HEK293 (cell line): ENCODE measurements at regions not wholly inside any gene's neighbourhood (a gene's known extent, or its start where the extent isn't known, plus 50 kb on each side); places are given as distances from the start of the nearest gene placed in this dataset.

Experiments
- CTCF ChIA-PET: fragments of 350-600 bp; formaldehyde crosslinking; extraction: SDS; loops from one replicate; lab custom pipeline; 2021; ENCODE audit warnings: antibody characterized with exemption; lab: Yijun Ruan, JAX
- POLR2A ChIA-PET: fragments of 300-600 bp; formaldehyde crosslinking; extraction: SDS; loops from one replicate; lab custom pipeline; 2020; ENCODE audit warnings: antibody characterized with exemption, inconsistent platforms; lab: Yijun Ruan, JAX
- H3K27ac ChIP-seq: fragments of 200-500 bp; sonication (Bioruptor generic); 2 replicates; pipeline ENCODE4 v1.5.1; 2014; ENCODE audit warnings: low read depth, low read length, control low read depth, inconsistent platforms; ENCODE audit errors: extremely low read depth
- H3K36me3 ChIP-seq, 2 experiments: fragments of 200-500 bp in 1 of 2; sonication (Bioruptor generic) in 1 of 2; 1 replicate in 1 of 2; 2 replicates in 1 of 2; pipeline ENCODE4 v1.5.1; 2014 to 2017; ENCODE audit warnings: inconsistent platforms in 2 of 2, low read length in 2 of 2; ENCODE audit not compliant: control insufficient read depth in 2 of 2, insufficient read depth in 1 of 2
- H3K4me1 ChIP-seq: fragments of 200-500 bp; sonication (Bioruptor generic); 2 replicates; pipeline ENCODE4 v1.5.1; 2014; ENCODE audit warnings: mild to moderate bottlenecking, low read length, inconsistent platforms; ENCODE audit not compliant: control insufficient read depth, insufficient read depth
- H3K4me3 ChIP-seq: 2 replicates; pipeline ENCODE4 v1.5.1; 2011; ENCODE audit warnings: low read depth, mild to moderate bottlenecking, control low read depth, low read length, moderate library complexity
- H3K9me3 ChIP-seq: fragments of 200-500 bp; sonication (Bioruptor generic); 2 replicates; pipeline ENCODE4 v1.5.1; 2014; ENCODE audit warnings: low read depth, low read length, inconsistent platforms; ENCODE audit not compliant: control insufficient read depth, insufficient read depth
- AEBP2 ChIP-seq: fragments of 450-650 bp; formaldehyde crosslinking; IDR thresholded peaks from 2 replicates; pipeline ENCODE4 v1.5.1; 2016; ENCODE audit warnings: missing biosample characterization, missing genetic modification characterization, borderline replicate concordance
- BCL11B ChIP-seq: fragments of 450-650 bp; formaldehyde crosslinking; IDR thresholded peaks from 2 replicates; pipeline ENCODE4 v1.5.1; 2016; ENCODE audit warnings: low read depth, missing biosample characterization, missing genetic modification characterization
- HOXD13 ChIP-seq: sonication (generic); formaldehyde crosslinking; IDR thresholded peaks from 2 replicates; pipeline ENCODE4 v1.8.0; 2022; ENCODE audit warnings: missing genetic modification reagents, borderline replicate concordance
- KLF1 ChIP-seq: fragments of 450-650 bp; formaldehyde crosslinking; IDR thresholded peaks from 2 replicates; pipeline ENCODE4 v1.5.1; 2016; ENCODE audit warnings: missing biosample characterization, missing genetic modification characterization
- MZF1 ChIP-seq: fragments of 450-650 bp; formaldehyde crosslinking; IDR thresholded peaks from 2 replicates; pipeline ENCODE4 v1.5.1; 2017; ENCODE audit warnings: missing biosample characterization, missing genetic modification characterization, borderline replicate concordance
- PRDM6 ChIP-seq: fragments of 450-650 bp; formaldehyde crosslinking; IDR thresholded peaks from 2 replicates; pipeline ENCODE4 v1.5.1; 2017; ENCODE audit warnings: missing biosample characterization, missing genetic modification characterization
- TCF7L2 ChIP-seq: IDR thresholded peaks from 2 replicates; pipeline ENCODE4 v1.6.1; 2011; ENCODE audit warnings: low read depth, mild to moderate bottlenecking, inconsistent platforms, low read length, moderate library complexity, borderline replicate concordance
- ZFP3 ChIP-seq: fragments of 450-650 bp; formaldehyde crosslinking; IDR thresholded peaks from 2 replicates; pipeline ENCODE4 v1.5.1; 2016; ENCODE audit warnings: low read depth, missing biosample characterization, missing genetic modification characterization
- ZNF10 ChIP-seq: fragments of 450-650 bp; formaldehyde crosslinking; IDR thresholded peaks from 2 replicates; pipeline ENCODE4 v1.5.1; 2017; ENCODE audit warnings: missing biosample characterization, missing genetic modification characterization
- ZNF112 ChIP-seq: fragments of 450-650 bp; formaldehyde crosslinking; IDR thresholded peaks from 2 replicates; pipeline ENCODE4 v1.5.0; 2017; ENCODE audit warnings: missing biosample characterization, missing genetic modification characterization
- ZNF221 ChIP-seq: fragments of 450-650 bp; formaldehyde crosslinking; IDR thresholded peaks from 2 replicates; pipeline ENCODE4 v1.5.1; 2017; ENCODE audit warnings: missing biosample characterization, missing genetic modification characterization, borderline replicate concordance
- ZNF292 ChIP-seq: fragments of 450-650 bp; formaldehyde crosslinking; IDR thresholded peaks from 2 replicates; pipeline ENCODE4 v1.5.1; 2016; ENCODE audit warnings: low read depth, missing biosample characterization, missing genetic modification characterization, borderline replicate concordance
- ZNF311 ChIP-seq: fragments of 450-650 bp; formaldehyde crosslinking; IDR thresholded peaks from 2 replicates; pipeline ENCODE4 v1.5.1; 2017; ENCODE audit warnings: missing biosample characterization, missing genetic modification characterization, borderline replicate concordance
- ZNF426 ChIP-seq: fragments of 450-650 bp; formaldehyde crosslinking; IDR thresholded peaks from 2 replicates; pipeline ENCODE4 v1.5.1; 2017; ENCODE audit warnings: missing biosample characterization, missing genetic modification characterization, mild to moderate bottlenecking, inconsistent platforms, moderate library complexity
- ZNF664 ChIP-seq: fragments of 450-650 bp; formaldehyde crosslinking; IDR thresholded peaks from 2 replicates; pipeline ENCODE4 v1.5.1; 2016; ENCODE audit warnings: missing biosample characterization, missing genetic modification characterization
- ZXDB ChIP-seq: fragments of 450-650 bp; formaldehyde crosslinking; IDR thresholded peaks from 2 replicates; pipeline ENCODE4 v1.5.1; 2016; ENCODE audit warnings: missing biosample characterization, missing genetic modification characterization

DNA sequence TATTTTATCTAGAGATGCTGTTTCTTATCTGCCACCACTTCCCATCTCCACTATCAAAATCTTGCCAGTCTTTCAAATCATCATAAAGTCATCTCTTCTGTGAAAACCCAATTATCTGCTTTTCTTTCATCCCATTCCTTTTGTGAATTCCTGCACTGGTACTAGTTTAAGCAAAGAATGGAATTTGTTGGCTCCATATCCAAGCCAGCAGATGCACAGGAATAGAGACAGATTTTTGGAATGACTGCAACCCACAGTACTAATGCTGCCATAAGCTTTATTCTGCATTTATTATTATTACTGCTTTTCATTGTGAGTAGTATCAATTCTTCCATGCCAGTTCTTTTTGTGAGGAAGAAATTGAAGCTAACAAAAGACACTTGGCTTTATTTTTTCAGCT, 616.7 kb downstream of the RAPGEF2 start:
- ChIA-PET CTCF (interaction anchor here (0.6 kb wide), 1 partner anchor 33 kb away, joined by 4 read pairs; no protein-coding TSS in a partner anchor), POLR2A (no interaction called here)
- no peaks in the 10 kb centered on the region for H3K36me3 ChIP-seq
- no peak for TF ChIP-seq ZNF426 (tag by site-specific recombination)
- TF ChIP-seq ZNF311 (tag by site-specific recombination): no peak
- TF ChIP-seq KLF1 (tag by site-specific recombination): no peak
- TF ChIP-seq TCF7L2: no peak
- TF ChIP-seq ZFP3: no peak
- TF ChIP-seq MZF1 (tag by site-specific recombination): no peak
- no peak for TF ChIP-seq PRDM6 (tag by site-specific recombination)
- no peak for TF ChIP-seq ZNF664 (tag by site-specific recombination)
- no peak for TF ChIP-seq ZXDB (tag by site-specific recombination)
- no peak overlapping the region for H3K27ac ChIP-seq
- H3K9me3 ChIP-seq: no peaks in the 10 kb centered on the region
- H3K4me3 ChIP-seq: no peak overlapping the region
- no peaks in the 10 kb centered on the region for H3K4me1 ChIP-seq

DNA sequence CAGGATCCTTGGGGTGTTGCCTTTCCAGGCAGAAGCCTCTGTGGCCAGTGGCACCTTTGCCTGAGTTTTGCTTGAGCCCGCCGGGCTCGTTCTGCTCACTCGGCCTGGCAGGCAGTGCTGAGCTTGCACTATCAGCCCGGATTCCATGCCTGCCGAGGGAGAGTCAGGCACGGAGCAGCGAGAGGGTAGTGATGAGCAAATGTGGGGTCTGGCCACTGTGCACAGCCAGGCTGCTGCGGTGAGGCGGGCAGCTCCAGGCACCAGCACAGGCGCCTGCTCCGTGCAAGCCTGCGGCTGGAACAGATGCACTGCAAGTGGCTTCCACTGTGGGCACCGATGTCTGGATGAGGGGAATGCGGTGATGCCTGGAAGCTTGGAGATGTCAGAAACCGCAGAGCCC, 619.2 kb downstream of the RAPGEF2 start:
- H3K27ac ChIP-seq: no peak overlapping the region
- H3K36me3 ChIP-seq: no peaks in the 10 kb centered on the region
- POLR2A ChIA-PET: no interaction called here
- no peak overlapping the region for H3K4me3 ChIP-seq
- H3K4me1 ChIP-seq: no peaks in the 10 kb centered on the region
- no peak for TF ChIP-seq ZNF112 (tag by site-specific recombination)
- no peak for TF ChIP-seq HOXD13
- TF ChIP-seq ZNF292 (tag by site-specific recombination): no peak
- TF ChIP-seq ZNF221 (tag by site-specific recombination): no peak
- no peak for TF ChIP-seq BCL11B
- TF ChIP-seq TCF7L2: no peak
- no peaks in the 10 kb centered on the region for H3K9me3 ChIP-seq
- CTCF ChIA-PET: no interaction called here

- H3K4me1 ChIP-seq: no peaks in the 10 kb centered on the region
- TF ChIP-seq AEBP2 (tag by site-specific recombination) (no peak), ZNF10 (tag by site-specific recombination) (no peak)
- TF ChIP-seq, all 188 proteins: peak for 0
- Histone ChIP-seq H3K9me3 (no peaks in the 10 kb centered on the region), H3K27ac (no peak overlapping the region), H3K4me3 (no peak overlapping the region), H3K36me3 (no peaks in the 10 kb centered on the region)
- CTCF ChIA-PET: no interaction called here
- POLR2A ChIA-PET: no interaction called here
Measured at GRCh38 chr4:159722918-159723317, 620.0 kb downstream of the RAPGEF2 start.
